ENCODE measurements at regions not wholly inside any gene's neighbourhood (a gene's known extent, or its start where the extent isn't known, plus 50 kb on each side); places are given as distances from the start of the nearest gene placed in this dataset.

DNA sequence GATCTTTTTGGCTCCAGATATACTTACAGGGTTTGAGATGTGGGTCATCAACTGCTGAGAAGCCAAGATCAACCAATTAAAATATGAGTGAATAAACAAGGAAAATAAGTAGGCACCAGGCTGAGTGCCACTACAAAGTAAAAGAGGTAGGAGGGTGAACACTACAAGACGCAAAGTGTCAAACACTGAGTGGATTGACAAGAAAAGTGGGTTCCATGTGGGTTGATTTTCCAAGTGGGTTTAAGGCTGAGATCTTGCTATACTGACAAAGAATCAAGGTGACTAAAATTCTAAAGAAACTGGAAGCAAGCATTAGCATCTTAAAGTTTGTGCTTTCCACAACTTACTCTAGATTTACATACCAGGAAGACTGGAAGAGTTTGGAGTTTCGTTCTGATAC lies 160.4 kb upstream of the SPACA1 start:
- no peaks in the 10 kb centered on the region for H3K36me3 Mint-ChIP-seq (ENCODE audit: insufficient read depth in 1 of 3, low read depth in 3 of 3)

More for the DNA sequence above, 160.4 kb upstream of the SPACA1 start:
- no peak overlapping the region for H4K8ac ChIP-seq (replicated peaks; ENCODE audit: insufficient read length, low read depth, low read length)
- no peak overlapping the region; a peak in 1 of 5 replicates for H3K4me3 Mint-ChIP-seq
- no peaks in the 10 kb centered on the region for H3K27me3 Mint-ChIP-seq (ENCODE audit: low read depth)
- no peak for DNase-seq
- no peak overlapping the region for H3K56ac ChIP-seq (ENCODE audit: insufficient read length, low read depth, low read length)
- no peak overlapping the region for H4K91ac ChIP-seq (ENCODE audit: insufficient read length, low read depth, low read length)
- no peak overlapping the region for H2BK120ac ChIP-seq (ENCODE audit: low read depth, low read length, poor library complexity, severe bottlenecking)
- no CpG with 5 or more reads among the region's 2 CpGs for WGBS (ENCODE audit: extremely low coverage, insufficient read length, low lambda C conversion rate)
- H2BK12ac ChIP-seq (ENCODE audit: insufficient read length, low read depth, low read length), result no peak overlapping the region
- no peaks in the 10 kb centered on the region for H3K27me3 ChIP-seq (ENCODE audit: insufficient read depth, low read length)
- no peaks in the 10 kb centered on the region for H3K4me1 ChIP-seq (ENCODE audit: insufficient read depth, low read length)
- H2BK15ac ChIP-seq (ENCODE audit: low read depth, low read length), result no peak overlapping the region
- no peak overlapping the region for H3K18ac ChIP-seq (ENCODE audit: insufficient read length, low read depth, low read length)
- H3K14ac ChIP-seq (ENCODE audit: insufficient read depth, low read length), result no peak overlapping the region
- no peaks in the 10 kb centered on the region for H3K79me1 ChIP-seq (ENCODE audit: insufficient read depth, low read depth, low read length, poor library complexity, severe bottlenecking)
- no peak overlapping the region for H2AK5ac ChIP-seq (ENCODE audit: insufficient read length, low read length)
- no peaks in the 10 kb centered on the region for H3K79me2 ChIP-seq (ENCODE audit: insufficient read depth, low read length)
- no peaks in the 10 kb centered on the region for H3K9me3 ChIP-seq (ENCODE audit: control insufficient read depth, low read depth, low read length)
- no peak overlapping the region for H2BK20ac ChIP-seq (ENCODE audit: low read depth, low read length, poor library complexity, severe bottlenecking)
- H2AFZ ChIP-seq (ENCODE audit: low read length), result no peak overlapping the region
- no peak overlapping the region for H3K27ac Mint-ChIP-seq
- no peak overlapping the region for H3K9ac ChIP-seq (ENCODE audit: extremely low read depth, insufficient read length, low read length)
- no peak overlapping the region for H3K4me2 ChIP-seq (ENCODE audit: insufficient read depth, insufficient read length, low read length)
- no peak overlapping the region for H2BK5ac ChIP-seq (ENCODE audit: insufficient read length, low read length)
- no peaks in the 10 kb centered on the region for H4K20me1 ChIP-seq (ENCODE audit: control insufficient read depth, insufficient read depth, insufficient read length)
- TF ChIP-seq, protein P1, sequence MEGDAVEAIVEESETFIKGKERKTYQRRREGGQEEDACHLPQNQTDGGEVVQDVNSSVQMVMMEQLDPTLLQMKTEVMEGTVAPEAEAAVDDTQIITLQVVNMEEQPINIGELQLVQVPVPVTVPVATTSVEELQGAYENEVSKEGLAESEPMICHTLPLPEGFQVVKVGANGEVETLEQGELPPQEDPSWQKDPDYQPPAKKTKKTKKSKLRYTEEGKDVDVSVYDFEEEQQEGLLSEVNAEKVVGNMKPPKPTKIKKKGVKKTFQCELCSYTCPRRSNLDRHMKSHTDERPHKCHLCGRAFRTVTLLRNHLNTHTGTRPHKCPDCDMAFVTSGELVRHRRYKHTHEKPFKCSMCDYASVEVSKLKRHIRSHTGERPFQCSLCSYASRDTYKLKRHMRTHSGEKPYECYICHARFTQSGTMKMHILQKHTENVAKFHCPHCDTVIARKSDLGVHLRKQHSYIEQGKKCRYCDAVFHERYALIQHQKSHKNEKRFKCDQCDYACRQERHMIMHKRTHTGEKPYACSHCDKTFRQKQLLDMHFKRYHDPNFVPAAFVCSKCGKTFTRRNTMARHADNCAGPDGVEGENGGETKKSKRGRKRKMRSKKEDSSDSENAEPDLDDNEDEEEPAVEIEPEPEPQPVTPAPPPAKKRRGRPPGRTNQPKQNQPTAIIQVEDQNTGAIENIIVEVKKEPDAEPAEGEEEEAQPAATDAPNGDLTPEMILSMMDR (conservative IDR thresholded peaks at IDR 0.05), result no peak
- no peak overlapping the region for H4K5ac ChIP-seq (ENCODE audit: insufficient read length, low read depth, low read length)
- no peak overlapping the region for H3K27ac ChIP-seq (ENCODE audit: insufficient read length, low read depth, low read length)
- no peak overlapping the region for H3K4ac ChIP-seq (ENCODE audit: low read depth, low read length)
- no peaks in the 10 kb centered on the region for H3K23me2 ChIP-seq (ENCODE audit: insufficient read length, low read depth, low read length, poor library complexity, severe bottlenecking)
- H3T11ph ChIP-seq (ENCODE audit: low read length), result no peak overlapping the region
- no peak overlapping the region for H3K23ac ChIP-seq (ENCODE audit: insufficient read length, low read depth, low read length)
- peaks cover 6 to 7% of the 10 kb centered on the region in 2 experiments; a peak in 1 of 4 replicates for H3K4me1 Mint-ChIP-seq
- H3K9me3 Mint-ChIP-seq, result peaks cover 0 to under 1% of the 10 kb centered on the region in 2 experiments; a peak in 1 of 5 replicates
